WTC11 (cell line): ENCODE measurements at regions not wholly inside any gene's neighbourhood (a gene's known extent, or its start where the extent isn't known, plus 50 kb on each side); places are given as distances from the start of the nearest gene placed in this dataset.

Source experiments
- ATAC-seq: fragments of 200-7000 bp; cut with Tn5 transposase; 2 replicates; pipeline ENCODE4 v1.10.0; 2021; ENCODE audit warnings: mild to moderate bottlenecking, moderate library complexity
- CTCF ChIA-PET: fragments of 300-600 bp; sonication (Branson Sonifier 250); formaldehyde crosslinking; loops from one replicate; lab custom pipeline; 2021; ENCODE audit warnings: antibody characterized with exemption; lab: Charles Lee
- POLR2A ChIA-PET: fragments of 350-600 bp; sonication (Branson Sonifier 250); formaldehyde crosslinking; loops from one replicate; lab custom pipeline; 2021; ENCODE audit warnings: antibody characterized with exemption; lab: Charles Lee
- DNase-seq: peaks from one replicate; pipeline ENCODE4 v3.0.0; 2021; ENCODE audit warnings: low spot score
- H3K27ac Mint-ChIP-seq: 2 replicates; pipeline ENCODE4 v1.8.0; 2021; ENCODE audit warnings: mixed read lengths
- H3K27me3 Mint-ChIP-seq: 2 replicates; pipeline ENCODE4 v1.8.0; 2021; ENCODE audit warnings: low read depth, mild to moderate bottlenecking, moderate library complexity, mixed read lengths
- H3K36me3 Mint-ChIP-seq: 2 replicates; pipeline ENCODE4 v1.8.0; 2021; ENCODE audit warnings: mixed read lengths
- H3K4me1 Mint-ChIP-seq: 2 replicates; pipeline ENCODE4 v1.8.0; 2022; ENCODE audit warnings: mixed read lengths
- H3K4me3 Mint-ChIP-seq: 2 replicates; pipeline ENCODE4 v1.8.0; 2021; ENCODE audit warnings: mild to moderate bottlenecking, moderate library complexity, mixed read lengths
- H3K9me3 Mint-ChIP-seq: 2 replicates; pipeline ENCODE4 v1.8.0; 2021; ENCODE audit warnings: mixed read lengths
- ATF1 ChIP-seq: sonication (generic); formaldehyde crosslinking; IDR thresholded peaks from 2 replicates; pipeline ENCODE4 v1.8.1; 2023; ENCODE audit warnings: mild to moderate bottlenecking, moderate library complexity, missing genetic modification reagents
- ELF4 ChIP-seq: sonication (generic); formaldehyde crosslinking; IDR thresholded peaks from 2 replicates; pipeline ENCODE4 v1.8.1; 2022; ENCODE audit warnings: low read depth, mild to moderate bottlenecking, moderate library complexity, missing genetic modification reagents
- FOXJ3 ChIP-seq: sonication (generic); formaldehyde crosslinking; IDR thresholded peaks from 2 replicates; pipeline ENCODE4 v1.9.0; 2021; ENCODE audit warnings: missing genetic modification reagents, mild to moderate bottlenecking, borderline replicate concordance
- GABPB1 ChIP-seq: sonication (generic); formaldehyde crosslinking; IDR thresholded peaks from 2 replicates; pipeline ENCODE4 v1.8.1; 2023; ENCODE audit warnings: mild to moderate bottlenecking, missing genetic modification reagents
- HMGA2 ChIP-seq: fragments of 250-450 bp; sonication (Bioruptor Pico); IDR thresholded peaks from 2 replicates; pipeline ENCODE4 v1.4.0; 2021; ENCODE audit warnings: mild to moderate bottlenecking, moderate library complexity
- IRF2 ChIP-seq: sonication (generic); formaldehyde crosslinking; IDR thresholded peaks from 2 replicates; pipeline ENCODE4 v1.8.0; 2022; ENCODE audit warnings: low read depth, missing genetic modification reagents, borderline replicate concordance
- KAT7 ChIP-seq: sonication (generic); formaldehyde crosslinking; IDR thresholded peaks from 2 replicates; pipeline ENCODE4 v1.8.1; 2023; ENCODE audit warnings: missing genetic modification reagents, mild to moderate bottlenecking, borderline replicate concordance
- NFATC4 ChIP-seq: fragments of 250-450 bp; sonication (Bioruptor Pico); IDR thresholded peaks from 2 replicates; pipeline ENCODE4 v1.9.0; 2021; ENCODE audit warnings: mild to moderate bottlenecking
- OVOL2 ChIP-seq: fragments of 250-450 bp; sonication (Bioruptor Pico); IDR thresholded peaks from 2 replicates; pipeline ENCODE4 v1.9.0; 2021; ENCODE audit warnings: mild to moderate bottlenecking, borderline replicate concordance
- ZBTB21 ChIP-seq: sonication (generic); formaldehyde crosslinking; IDR thresholded peaks from 2 replicates; pipeline ENCODE4 v1.8.1; 2023; ENCODE audit warnings: mild to moderate bottlenecking, missing genetic modification reagents, borderline replicate concordance
- ZNF416 ChIP-seq: fragments of 250-450 bp; sonication (Bioruptor Pico); IDR thresholded peaks from 2 replicates; pipeline ENCODE4 v1.9.0; 2021; ENCODE audit warnings: mild to moderate bottlenecking, inconsistent platforms
- TF ChIP-seq, protein P1 (sequence below): sonication (generic); formaldehyde crosslinking; IDR thresholded peaks from 2 replicates; pipeline ENCODE4 v1.8.0; 2022; ENCODE audit warnings: mild to moderate bottlenecking, missing genetic modification reagents
- TF ChIP-seq, protein P2 (sequence below): sonication (generic); formaldehyde crosslinking; IDR thresholded peaks from 2 replicates; pipeline ENCODE4 v1.8.1; 2022; ENCODE audit warnings: mild to moderate bottlenecking, moderate library complexity, missing genetic modification reagents
- TF ChIP-seq, protein P3 (sequence below): sonication (generic); formaldehyde crosslinking; IDR thresholded peaks from 2 replicates; pipeline ENCODE4 v1.8.0; 2022; ENCODE audit warnings: mild to moderate bottlenecking, missing genetic modification reagents
- TF ChIP-seq, protein P4 (sequence below): sonication (generic); formaldehyde crosslinking; IDR thresholded peaks from 2 replicates; pipeline ENCODE4 v1.8.1; 2023; ENCODE audit warnings: mild to moderate bottlenecking, missing genetic modification reagents
- TF ChIP-seq, protein P5 (sequence below): sonication (generic); formaldehyde crosslinking; conservative IDR thresholded peaks from 2 replicates; pipeline ENCODE4 v1.8.1; 2023; ENCODE audit warnings: mild to moderate bottlenecking, low read depth, missing genetic modification reagents, moderate library complexity
- TF ChIP-seq, protein P6 (sequence below): sonication (generic); formaldehyde crosslinking; IDR thresholded peaks from 2 replicates; pipeline ENCODE4 v1.8.0; 2023; ENCODE audit warnings: mild to moderate bottlenecking, missing genetic modification reagents
- TF ChIP-seq, protein P7 (sequence below): fragments of 200-600 bp; IDR thresholded peaks from 2 replicates; pipeline ENCODE4 v1.8.0; 2022; ENCODE audit warnings: antibody characterized with exemption

DNA sequence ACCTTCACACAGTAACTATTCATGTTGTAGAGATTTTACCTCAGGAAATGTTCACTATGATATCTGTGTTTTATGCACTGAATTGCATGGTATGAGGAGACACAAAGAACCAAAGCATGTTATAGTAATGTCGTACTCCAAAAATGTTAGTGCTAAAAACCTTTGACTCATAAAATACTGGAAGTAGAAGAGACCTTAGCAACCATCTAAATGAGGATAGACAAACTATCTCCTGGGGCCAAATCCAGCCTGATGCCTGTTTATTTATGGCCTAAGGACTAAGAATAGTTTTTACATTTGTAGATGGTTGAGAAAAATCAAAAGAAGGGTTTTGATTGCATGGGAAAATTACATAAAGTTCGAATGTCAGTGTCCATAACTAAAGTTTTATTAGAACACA, 535.1 kb downstream of the INHBA start:
- Mint-ChIP-seq H3K4me1 (peaks cover 5% of the 10 kb centered on the region), H3K36me3 (no peaks in the 10 kb centered on the region), H3K27ac (no peak overlapping the region), H3K27me3 (no peaks in the 10 kb centered on the region), H3K9me3 (no peaks in the 10 kb centered on the region), H3K4me3 (no peak overlapping the region)
- no peak for ATAC-seq
- TF ChIP-seq ZBTB21 (no peak), IRF2 (no peak), HMGA2 (CRISPR knock-in tag) (no peak), NFATC4 (CRISPR knock-in tag) (no peak), ZNF416 (CRISPR knock-in tag) (no peak), ELF4 (no peak), GABPB1 (CRISPR knock-in tag) (no peak), OVOL2 (CRISPR knock-in tag) (no peak), KAT7 (CRISPR knock-in tag) (no peak), ATF1 (CRISPR knock-in tag) (no peak), FOXJ3 (CRISPR knock-in tag) (no peak)
- TF ChIP-seq, protein P1, sequence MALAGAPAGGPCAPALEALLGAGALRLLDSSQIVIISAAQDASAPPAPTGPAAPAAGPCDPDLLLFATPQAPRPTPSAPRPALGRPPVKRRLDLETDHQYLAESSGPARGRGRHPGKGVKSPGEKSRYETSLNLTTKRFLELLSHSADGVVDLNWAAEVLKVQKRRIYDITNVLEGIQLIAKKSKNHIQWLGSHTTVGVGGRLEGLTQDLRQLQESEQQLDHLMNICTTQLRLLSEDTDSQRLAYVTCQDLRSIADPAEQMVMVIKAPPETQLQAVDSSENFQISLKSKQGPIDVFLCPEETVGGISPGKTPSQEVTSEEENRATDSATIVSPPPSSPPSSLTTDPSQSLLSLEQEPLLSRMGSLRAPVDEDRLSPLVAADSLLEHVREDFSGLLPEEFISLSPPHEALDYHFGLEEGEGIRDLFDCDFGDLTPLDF (CRISPR knock-in tag): no peak
- TF ChIP-seq, protein P2, sequence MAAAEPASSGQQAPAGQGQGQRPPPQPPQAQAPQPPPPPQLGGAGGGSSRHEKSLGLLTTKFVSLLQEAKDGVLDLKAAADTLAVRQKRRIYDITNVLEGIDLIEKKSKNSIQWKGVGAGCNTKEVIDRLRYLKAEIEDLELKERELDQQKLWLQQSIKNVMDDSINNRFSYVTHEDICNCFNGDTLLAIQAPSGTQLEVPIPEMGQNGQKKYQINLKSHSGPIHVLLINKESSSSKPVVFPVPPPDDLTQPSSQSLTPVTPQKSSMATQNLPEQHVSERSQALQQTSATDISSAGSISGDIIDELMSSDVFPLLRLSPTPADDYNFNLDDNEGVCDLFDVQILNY (CRISPR knock-in tag): no peak
- TF ChIP-seq, protein P3, sequence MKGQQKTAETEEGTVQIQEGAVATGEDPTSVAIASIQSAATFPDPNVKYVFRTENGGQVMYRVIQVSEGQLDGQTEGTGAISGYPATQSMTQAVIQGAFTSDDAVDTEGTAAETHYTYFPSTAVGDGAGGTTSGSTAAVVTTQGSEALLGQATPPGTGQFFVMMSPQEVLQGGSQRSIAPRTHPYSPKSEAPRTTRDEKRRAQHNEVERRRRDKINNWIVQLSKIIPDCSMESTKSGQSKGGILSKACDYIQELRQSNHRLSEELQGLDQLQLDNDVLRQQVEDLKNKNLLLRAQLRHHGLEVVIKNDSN (CRISPR knock-in tag): no peak
- TF ChIP-seq, protein P4, sequence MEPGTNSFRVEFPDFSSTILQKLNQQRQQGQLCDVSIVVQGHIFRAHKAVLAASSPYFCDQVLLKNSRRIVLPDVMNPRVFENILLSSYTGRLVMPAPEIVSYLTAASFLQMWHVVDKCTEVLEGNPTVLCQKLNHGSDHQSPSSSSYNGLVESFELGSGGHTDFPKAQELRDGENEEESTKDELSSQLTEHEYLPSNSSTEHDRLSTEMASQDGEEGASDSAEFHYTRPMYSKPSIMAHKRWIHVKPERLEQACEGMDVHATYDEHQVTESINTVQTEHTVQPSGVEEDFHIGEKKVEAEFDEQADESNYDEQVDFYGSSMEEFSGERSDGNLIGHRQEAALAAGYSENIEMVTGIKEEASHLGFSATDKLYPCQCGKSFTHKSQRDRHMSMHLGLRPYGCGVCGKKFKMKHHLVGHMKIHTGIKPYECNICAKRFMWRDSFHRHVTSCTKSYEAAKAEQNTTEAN (CRISPR knock-in tag): no peak
- TF ChIP-seq, protein P5, sequence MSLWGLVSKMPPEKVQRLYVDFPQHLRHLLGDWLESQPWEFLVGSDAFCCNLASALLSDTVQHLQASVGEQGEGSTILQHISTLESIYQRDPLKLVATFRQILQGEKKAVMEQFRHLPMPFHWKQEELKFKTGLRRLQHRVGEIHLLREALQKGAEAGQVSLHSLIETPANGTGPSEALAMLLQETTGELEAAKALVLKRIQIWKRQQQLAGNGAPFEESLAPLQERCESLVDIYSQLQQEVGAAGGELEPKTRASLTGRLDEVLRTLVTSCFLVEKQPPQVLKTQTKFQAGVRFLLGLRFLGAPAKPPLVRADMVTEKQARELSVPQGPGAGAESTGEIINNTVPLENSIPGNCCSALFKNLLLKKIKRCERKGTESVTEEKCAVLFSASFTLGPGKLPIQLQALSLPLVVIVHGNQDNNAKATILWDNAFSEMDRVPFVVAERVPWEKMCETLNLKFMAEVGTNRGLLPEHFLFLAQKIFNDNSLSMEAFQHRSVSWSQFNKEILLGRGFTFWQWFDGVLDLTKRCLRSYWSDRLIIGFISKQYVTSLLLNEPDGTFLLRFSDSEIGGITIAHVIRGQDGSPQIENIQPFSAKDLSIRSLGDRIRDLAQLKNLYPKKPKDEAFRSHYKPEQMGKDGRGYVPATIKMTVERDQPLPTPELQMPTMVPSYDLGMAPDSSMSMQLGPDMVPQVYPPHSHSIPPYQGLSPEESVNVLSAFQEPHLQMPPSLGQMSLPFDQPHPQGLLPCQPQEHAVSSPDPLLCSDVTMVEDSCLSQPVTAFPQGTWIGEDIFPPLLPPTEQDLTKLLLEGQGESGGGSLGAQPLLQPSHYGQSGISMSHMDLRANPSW (CRISPR knock-in tag): no peak
- TF ChIP-seq, protein P6, sequence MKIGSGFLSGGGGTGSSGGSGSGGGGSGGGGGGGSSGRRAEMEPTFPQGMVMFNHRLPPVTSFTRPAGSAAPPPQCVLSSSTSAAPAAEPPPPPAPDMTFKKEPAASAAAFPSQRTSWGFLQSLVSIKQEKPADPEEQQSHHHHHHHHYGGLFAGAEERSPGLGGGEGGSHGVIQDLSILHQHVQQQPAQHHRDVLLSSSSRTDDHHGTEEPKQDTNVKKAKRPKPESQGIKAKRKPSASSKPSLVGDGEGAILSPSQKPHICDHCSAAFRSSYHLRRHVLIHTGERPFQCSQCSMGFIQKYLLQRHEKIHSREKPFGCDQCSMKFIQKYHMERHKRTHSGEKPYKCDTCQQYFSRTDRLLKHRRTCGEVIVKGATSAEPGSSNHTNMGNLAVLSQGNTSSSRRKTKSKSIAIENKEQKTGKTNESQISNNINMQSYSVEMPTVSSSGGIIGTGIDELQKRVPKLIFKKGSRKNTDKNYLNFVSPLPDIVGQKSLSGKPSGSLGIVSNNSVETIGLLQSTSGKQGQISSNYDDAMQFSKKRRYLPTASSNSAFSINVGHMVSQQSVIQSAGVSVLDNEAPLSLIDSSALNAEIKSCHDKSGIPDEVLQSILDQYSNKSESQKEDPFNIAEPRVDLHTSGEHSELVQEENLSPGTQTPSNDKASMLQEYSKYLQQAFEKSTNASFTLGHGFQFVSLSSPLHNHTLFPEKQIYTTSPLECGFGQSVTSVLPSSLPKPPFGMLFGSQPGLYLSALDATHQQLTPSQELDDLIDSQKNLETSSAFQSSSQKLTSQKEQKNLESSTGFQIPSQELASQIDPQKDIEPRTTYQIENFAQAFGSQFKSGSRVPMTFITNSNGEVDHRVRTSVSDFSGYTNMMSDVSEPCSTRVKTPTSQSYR (CRISPR knock-in tag): no peak
- TF ChIP-seq, protein P7, sequence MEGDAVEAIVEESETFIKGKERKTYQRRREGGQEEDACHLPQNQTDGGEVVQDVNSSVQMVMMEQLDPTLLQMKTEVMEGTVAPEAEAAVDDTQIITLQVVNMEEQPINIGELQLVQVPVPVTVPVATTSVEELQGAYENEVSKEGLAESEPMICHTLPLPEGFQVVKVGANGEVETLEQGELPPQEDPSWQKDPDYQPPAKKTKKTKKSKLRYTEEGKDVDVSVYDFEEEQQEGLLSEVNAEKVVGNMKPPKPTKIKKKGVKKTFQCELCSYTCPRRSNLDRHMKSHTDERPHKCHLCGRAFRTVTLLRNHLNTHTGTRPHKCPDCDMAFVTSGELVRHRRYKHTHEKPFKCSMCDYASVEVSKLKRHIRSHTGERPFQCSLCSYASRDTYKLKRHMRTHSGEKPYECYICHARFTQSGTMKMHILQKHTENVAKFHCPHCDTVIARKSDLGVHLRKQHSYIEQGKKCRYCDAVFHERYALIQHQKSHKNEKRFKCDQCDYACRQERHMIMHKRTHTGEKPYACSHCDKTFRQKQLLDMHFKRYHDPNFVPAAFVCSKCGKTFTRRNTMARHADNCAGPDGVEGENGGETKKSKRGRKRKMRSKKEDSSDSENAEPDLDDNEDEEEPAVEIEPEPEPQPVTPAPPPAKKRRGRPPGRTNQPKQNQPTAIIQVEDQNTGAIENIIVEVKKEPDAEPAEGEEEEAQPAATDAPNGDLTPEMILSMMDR: no peak
- POLR2A ChIA-PET: no interaction called here
- no peak for DNase-seq
- CTCF ChIA-PET: no interaction called here
